ENCODE measurements at regions not wholly inside any gene's neighbourhood (a gene's known extent, or its start where the extent isn't known, plus 50 kb on each side); places are given as distances from the start of the nearest gene placed in this dataset.

DNA sequence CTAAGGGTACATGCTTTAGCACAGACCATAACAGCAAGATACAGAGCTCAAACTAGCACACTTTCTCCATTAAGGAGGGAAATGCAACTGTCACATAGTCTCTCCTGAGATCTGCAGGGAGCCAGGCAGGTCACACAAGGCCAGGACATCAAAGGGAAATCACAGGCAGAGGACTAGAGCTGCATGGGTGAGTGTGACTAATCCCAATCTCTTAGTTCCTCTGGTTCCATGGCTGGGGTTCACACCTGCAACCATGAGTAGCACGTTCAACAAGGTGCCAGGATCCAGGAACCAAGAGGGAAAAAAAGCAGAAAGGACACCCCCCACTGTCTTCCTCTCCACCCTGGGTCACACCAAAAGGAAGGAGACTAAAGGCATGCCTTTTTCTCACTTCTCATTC lies 296.5 kb upstream of the STEAP1 start:
- TF ChIP-seq, protein P1, sequence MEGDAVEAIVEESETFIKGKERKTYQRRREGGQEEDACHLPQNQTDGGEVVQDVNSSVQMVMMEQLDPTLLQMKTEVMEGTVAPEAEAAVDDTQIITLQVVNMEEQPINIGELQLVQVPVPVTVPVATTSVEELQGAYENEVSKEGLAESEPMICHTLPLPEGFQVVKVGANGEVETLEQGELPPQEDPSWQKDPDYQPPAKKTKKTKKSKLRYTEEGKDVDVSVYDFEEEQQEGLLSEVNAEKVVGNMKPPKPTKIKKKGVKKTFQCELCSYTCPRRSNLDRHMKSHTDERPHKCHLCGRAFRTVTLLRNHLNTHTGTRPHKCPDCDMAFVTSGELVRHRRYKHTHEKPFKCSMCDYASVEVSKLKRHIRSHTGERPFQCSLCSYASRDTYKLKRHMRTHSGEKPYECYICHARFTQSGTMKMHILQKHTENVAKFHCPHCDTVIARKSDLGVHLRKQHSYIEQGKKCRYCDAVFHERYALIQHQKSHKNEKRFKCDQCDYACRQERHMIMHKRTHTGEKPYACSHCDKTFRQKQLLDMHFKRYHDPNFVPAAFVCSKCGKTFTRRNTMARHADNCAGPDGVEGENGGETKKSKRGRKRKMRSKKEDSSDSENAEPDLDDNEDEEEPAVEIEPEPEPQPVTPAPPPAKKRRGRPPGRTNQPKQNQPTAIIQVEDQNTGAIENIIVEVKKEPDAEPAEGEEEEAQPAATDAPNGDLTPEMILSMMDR (IDR thresholded peaks at IDR 0.05; ENCODE audit: low read depth, low read length, missing control alignments): no peak
- Histone ChIP-seq H3K36me3 (replicated peaks) (no peaks in the 10 kb centered on the region), H3K4me3 (ENCODE audit: low read depth, low read length) (no peak overlapping the region), H3K27me3 (replicated peaks) (no peaks in the 10 kb centered on the region), H3K27ac (no peak overlapping the region)
- DNase-seq: no peak
- in situ Hi-C loops (cut with HindIII; ENCODE audit: low pct_ligation_motif_present, low sequenced_read_pairs): no loop called here

DNA sequence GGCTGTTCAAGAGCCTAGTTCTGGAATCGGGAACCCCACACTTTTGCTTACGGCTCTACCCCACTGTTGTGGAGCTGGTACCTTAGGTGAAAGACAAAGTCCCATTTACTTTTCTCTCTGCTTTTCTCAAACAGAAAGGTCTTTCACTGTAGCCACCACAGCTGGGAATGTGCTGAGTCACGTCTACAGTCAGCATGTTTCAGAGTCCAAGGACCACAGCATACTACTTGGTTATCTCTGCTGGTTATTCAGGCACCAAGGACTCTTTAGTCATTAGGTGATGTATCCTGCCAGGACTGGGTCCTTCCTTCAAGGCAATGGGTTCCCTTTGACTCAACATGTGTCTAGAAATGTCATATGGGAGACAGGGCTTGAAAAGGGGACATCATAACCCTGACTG lies 266.8 kb upstream of the STEAP1 start:
- in situ Hi-C loops (cut with HindIII; ENCODE audit: low pct_ligation_motif_present, low sequenced_read_pairs): no loop called here
- Histone ChIP-seq H3K27me3 (replicated peaks) (no peaks in the 10 kb centered on the region), H3K27ac (no peak overlapping the region), H3K4me3 (ENCODE audit: low read depth, low read length) (no peak overlapping the region), H3K36me3 (replicated peaks) (no peaks in the 10 kb centered on the region)
- TF ChIP-seq, protein P1 (IDR thresholded peaks at IDR 0.05; ENCODE audit: low read depth, low read length, missing control alignments): no peak
- no peak for DNase-seq

DNA sequence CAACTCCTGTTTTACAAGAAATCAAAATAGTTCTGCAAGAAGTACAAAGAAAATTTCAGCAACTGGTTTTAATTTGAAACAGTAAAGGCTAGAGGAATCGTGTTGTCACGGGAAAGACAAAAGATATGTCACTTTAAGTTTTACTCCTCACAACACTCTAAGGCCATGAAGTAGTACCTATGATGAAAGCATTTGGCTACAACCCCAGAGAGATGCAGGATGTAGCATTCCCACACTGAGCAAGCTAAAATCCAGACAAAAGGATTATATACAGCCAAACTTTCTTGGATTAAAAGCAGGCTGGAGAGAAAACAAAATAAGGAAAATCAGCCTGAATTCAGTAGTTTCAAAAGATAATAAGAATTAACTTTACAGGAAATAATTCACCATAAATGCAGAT lies 245.5 kb upstream of the STEAP1 start:
- H3K4me3 ChIP-seq (ENCODE audit: low read depth, low read length): no peak overlapping the region
- no peaks in the 10 kb centered on the region for H3K36me3 ChIP-seq (replicated peaks)
- no peak overlapping the region for H3K27ac ChIP-seq
- no peak for DNase-seq
- in situ Hi-C loops (cut with HindIII; ENCODE audit: low pct_ligation_motif_present, low sequenced_read_pairs): no loop called here
- TF ChIP-seq, protein P1 (IDR thresholded peaks at IDR 0.05; ENCODE audit: low read depth, low read length, missing control alignments): no peak
- H3K27me3 ChIP-seq (replicated peaks): no peaks in the 10 kb centered on the region

DNA sequence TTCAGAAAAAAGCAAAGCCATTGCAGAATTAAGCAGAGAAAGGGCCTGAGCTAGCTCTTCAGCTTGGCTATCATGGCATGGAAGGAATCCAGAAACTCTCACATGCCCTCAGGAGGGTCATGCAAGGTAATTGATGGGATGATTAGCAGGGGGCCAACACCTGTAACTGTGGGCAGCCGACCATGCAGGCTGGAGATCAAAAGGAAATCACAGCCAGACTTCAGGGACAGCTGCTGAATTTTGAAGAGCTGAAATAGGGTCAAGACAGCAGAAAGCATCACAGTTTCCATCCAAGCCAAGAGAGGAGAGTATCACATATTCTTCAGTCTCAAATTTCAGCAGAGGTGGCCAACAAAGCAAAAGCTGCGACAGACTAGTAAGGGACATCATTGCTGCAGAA lies 239.6 kb upstream of the STEAP1 start:
- Histone ChIP-seq H3K36me3 (replicated peaks) (no peaks in the 10 kb centered on the region), H3K27ac (no peak overlapping the region), H3K4me3 (ENCODE audit: low read depth, low read length) (no peak overlapping the region), H3K27me3 (replicated peaks) (no peaks in the 10 kb centered on the region)
- TF ChIP-seq, protein P1 (IDR thresholded peaks at IDR 0.05; ENCODE audit: low read depth, low read length, missing control alignments): no peak
- in situ Hi-C loops (cut with HindIII; ENCODE audit: low pct_ligation_motif_present, low sequenced_read_pairs): no loop called here
- no peak for DNase-seq

DNA sequence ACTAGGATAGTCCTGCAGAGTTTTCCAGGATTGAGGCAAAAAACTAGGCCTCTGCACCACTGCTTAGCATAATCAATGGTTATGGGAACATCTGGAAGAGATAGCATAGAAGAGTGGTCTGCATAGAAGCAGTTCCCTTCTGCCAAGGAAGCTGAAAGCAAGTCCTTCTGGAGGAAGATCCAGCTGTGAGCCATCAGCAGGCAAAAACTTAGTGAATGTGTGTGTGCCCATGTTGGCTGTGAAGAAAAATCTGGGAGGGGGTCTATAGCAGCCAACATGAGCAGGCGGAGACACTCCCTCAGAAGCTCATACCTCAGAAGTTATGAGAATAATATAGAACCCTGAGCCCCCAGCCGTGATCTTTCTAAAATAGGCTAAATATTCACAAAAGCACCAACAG lies 228.1 kb upstream of the STEAP1 start:
- no peaks in the 10 kb centered on the region for H3K36me3 ChIP-seq (replicated peaks)
- no peak for DNase-seq
- H3K27ac ChIP-seq: no peak overlapping the region
- in situ Hi-C loops (cut with HindIII; ENCODE audit: low pct_ligation_motif_present, low sequenced_read_pairs): no loop called here
- no peaks in the 10 kb centered on the region for H3K27me3 ChIP-seq (replicated peaks)
- no peak overlapping the region for H3K4me3 ChIP-seq (ENCODE audit: low read depth, low read length)
- TF ChIP-seq, protein P1 (IDR thresholded peaks at IDR 0.05; ENCODE audit: low read depth, low read length, missing control alignments): no peak

DNA sequence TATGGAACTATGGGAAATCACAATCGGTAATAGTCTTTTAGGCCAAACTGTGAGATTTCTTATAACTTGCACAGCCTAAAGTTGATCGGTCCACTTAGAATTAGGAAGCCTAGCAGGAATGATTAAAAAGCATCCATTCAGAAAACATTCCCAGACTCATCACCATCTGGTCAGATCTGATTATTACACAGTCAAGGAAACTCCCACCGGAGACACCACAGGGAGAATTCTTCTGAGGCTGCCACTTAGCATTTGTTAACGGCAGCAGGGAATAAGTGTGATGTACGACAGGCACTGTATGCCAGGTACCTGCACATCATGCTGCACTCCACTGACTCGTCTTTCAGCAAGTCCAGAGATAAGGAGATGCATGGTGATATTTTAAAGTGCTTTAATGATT lies 227.6 kb upstream of the STEAP1 start:
- no peaks in the 10 kb centered on the region for H3K27me3 ChIP-seq (replicated peaks)
- TF ChIP-seq, protein P1 (IDR thresholded peaks at IDR 0.05; ENCODE audit: low read depth, low read length, missing control alignments): no peak
- H3K4me3 ChIP-seq (ENCODE audit: low read depth, low read length): no peak overlapping the region
- no peaks in the 10 kb centered on the region for H3K36me3 ChIP-seq (replicated peaks)
- in situ Hi-C loops (cut with HindIII; ENCODE audit: low pct_ligation_motif_present, low sequenced_read_pairs): no loop called here
- H3K27ac ChIP-seq: no peak overlapping the region
- no peak for DNase-seq
